MM.1S (cell line): ENCODE measurements at regions not wholly inside any gene's neighbourhood (a gene's known extent, or its start where the extent isn't known, plus 50 kb on each side); places are given as distances from the start of the nearest gene placed in this dataset.

ENCODE experiments used
- CTCF ChIP-seq: fragments of 300-600 bp; sonication (generic); IDR thresholded peaks from 2 replicates; pipeline ENCODE4 v1.5.1; 2016; ENCODE audit warnings: antibody characterized with exemption, low read length, mixed read lengths
- EZH2 ChIP-seq: fragments of 300-600 bp; sonication (generic); optimal IDR thresholded peaks from 2 replicates; pipeline ENCODE3; 2017; ENCODE audit warnings: low read depth, mild to moderate bottlenecking, antibody characterized with exemption, low read length, mixed read lengths
- EZH2phosphoT487 ChIP-seq: fragments of 300-600 bp; sonication (generic); IDR thresholded peaks from 2 replicates; pipeline ENCODE4 v1.6.1; 2018; ENCODE audit warnings: antibody characterized with exemption, low read length

DNA sequence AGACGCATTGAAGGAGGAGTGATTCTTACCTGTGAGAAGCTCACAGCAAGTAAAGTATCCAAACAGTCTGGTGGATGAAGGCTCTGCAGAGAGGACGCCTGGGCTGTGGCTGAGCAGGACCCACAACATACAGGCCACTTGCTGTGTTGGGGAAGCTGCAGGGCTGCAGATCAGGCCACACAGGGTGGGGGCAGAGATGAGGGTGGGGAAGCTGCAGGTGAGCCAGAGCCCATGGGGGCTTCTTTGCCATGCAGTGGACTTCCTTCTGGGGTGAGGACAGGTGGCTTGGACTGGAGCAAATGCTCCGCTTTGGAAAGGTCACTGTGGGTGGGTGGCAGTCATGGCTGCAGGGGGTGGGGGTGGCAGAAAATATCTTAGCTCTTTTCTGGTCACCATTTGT is 214.8 kb downstream of the GLRX3 start:
- TF ChIP-seq CTCF, result no peak
- no peak for TF ChIP-seq EZH2
- TF ChIP-seq EZH2phosphoT487, result no peak
